Esophagus muscularis mucosa (tissue), 4 donors: ENCODE measurements at regions not wholly inside any gene's neighbourhood (a gene's known extent, or its start where the extent isn't known, plus 50 kb on each side); places are given as distances from the start of the nearest gene placed in this dataset.

Source experiments
- DNase-seq: peaks from one replicate; pipeline ENCODE4 v3.0.0-alpha.2; 2017; ENCODE audit errors: extremely low spot score
- H3K27ac ChIP-seq, 4 donors: fragments of 200-600 bp; sonication (generic); replicated peaks in 1 of 4; 1 replicate in 3 of 4; 2 replicates in 1 of 4; pipeline ENCODE4 v1.5.1; 2016 to 2019; ENCODE audit warnings: mild to moderate bottlenecking in 1 of 4
- H3K27me3 ChIP-seq, 4 donors: fragments of 200-600 bp; sonication (generic); one replicate each; pipeline versions ENCODE4 v1.5.1 to v1.6.0; 2016 to 2019
- H3K36me3 ChIP-seq, 4 donors: fragments of 200-600 bp; sonication (generic); one replicate each; pipeline ENCODE4 v1.5.1; 2016 to 2019
- H3K4me1 ChIP-seq, 4 donors: fragments of 200-600 bp; sonication (generic); one replicate each; pipeline ENCODE4 v1.5.1; 2016 to 2019
- H3K4me3 ChIP-seq, 4 donors: fragments of 200-600 bp; sonication (generic); 1 replicate in 2 of 4; 2 replicates in 2 of 4; pipeline ENCODE4 v1.5.1; 2016 to 2019; ENCODE audit warnings: mild to moderate bottlenecking in 4 of 4, moderate library complexity in 1 of 4
- H3K9me3 ChIP-seq, 4 donors: fragments of 200-600 bp; sonication (generic); 1 replicate in 3 of 4; 2 replicates in 1 of 4; pipeline ENCODE4 v1.5.1; 2016 to 2019
- EP300 ChIP-seq: sonication (generic); formaldehyde crosslinking; IDR thresholded peaks from one replicate; pipeline ENCODE4 v1.6.1; 2017; ENCODE audit warnings: antibody characterized with exemption
- POLR2A ChIP-seq: fragments of 450-650 bp; IDR thresholded peaks from one replicate; pipeline ENCODE4 v1.6.1; 2017; ENCODE audit warnings: antibody characterized with exemption, moderate library complexity, mild to moderate bottlenecking, low read depth
- POLR2AphosphoS5 ChIP-seq, 2 donors: sonication (generic); formaldehyde crosslinking; IDR thresholded peaks; one replicate each; pipeline ENCODE4 v1.6.1; 2017; ENCODE audit warnings: antibody characterized with exemption in 2 of 2
- WGBS: methylation state at CpG from one replicate; pipeline ENCODE4 v1.1.5; 2018; 5-methylcytosine and 5-hydroxymethylcytosine counted together
- intact Hi-C: fragments of 100-400 bp; cut with DNase I; formaldehyde crosslinking; loops from one replicate; pipeline ENCODE4 v1.15.1; 2023
- TF ChIP-seq, protein P1 (sequence below), 3 experiments: fragments of 200-600 bp in 2 of 3; fragments of 450-650 bp in 1 of 3; sonication (generic) in 2 of 3; IDR thresholded peaks; one replicate each; pipeline ENCODE4 v1.5.1; 2017 to 2019; ENCODE audit warnings: antibody characterized with exemption in 3 of 3, mild to moderate bottlenecking in 2 of 3, moderate library complexity in 1 of 3

DNA sequence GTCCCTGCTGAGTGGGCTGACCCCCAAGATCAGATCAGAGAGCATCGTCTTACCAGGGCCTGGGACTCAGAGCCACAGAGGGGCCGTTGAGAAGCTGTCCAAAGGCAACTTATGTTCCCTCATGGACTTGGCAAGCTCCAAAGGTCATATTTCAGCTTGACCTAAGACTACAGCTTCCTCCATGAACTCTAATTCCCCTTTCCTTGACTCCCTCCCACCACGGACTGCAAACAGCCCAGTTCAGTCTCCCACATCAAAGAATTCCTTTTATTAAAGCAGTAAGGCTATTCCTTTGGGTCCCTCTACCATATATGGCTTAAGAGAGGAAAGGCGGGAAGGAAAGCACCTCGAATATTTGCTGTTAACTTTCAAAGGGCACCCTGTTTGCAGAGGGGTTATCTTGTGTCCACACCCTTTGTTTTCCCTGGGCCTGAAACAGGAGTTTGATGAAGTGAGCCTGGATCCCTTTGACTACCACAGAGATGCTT, 146.1 kb upstream of the THBS1 start:
- peaks cover 45 to 75% (median 69%) of the 10 kb centered on the region in 4 donors for H3K4me1 ChIP-seq
- no peak for TF ChIP-seq EP300
- no peak for TF ChIP-seq POLR2AphosphoS5 (IDR thresholded peaks at IDR 0.05)
- TF ChIP-seq POLR2A = no peak
- TF ChIP-seq, protein P1, sequence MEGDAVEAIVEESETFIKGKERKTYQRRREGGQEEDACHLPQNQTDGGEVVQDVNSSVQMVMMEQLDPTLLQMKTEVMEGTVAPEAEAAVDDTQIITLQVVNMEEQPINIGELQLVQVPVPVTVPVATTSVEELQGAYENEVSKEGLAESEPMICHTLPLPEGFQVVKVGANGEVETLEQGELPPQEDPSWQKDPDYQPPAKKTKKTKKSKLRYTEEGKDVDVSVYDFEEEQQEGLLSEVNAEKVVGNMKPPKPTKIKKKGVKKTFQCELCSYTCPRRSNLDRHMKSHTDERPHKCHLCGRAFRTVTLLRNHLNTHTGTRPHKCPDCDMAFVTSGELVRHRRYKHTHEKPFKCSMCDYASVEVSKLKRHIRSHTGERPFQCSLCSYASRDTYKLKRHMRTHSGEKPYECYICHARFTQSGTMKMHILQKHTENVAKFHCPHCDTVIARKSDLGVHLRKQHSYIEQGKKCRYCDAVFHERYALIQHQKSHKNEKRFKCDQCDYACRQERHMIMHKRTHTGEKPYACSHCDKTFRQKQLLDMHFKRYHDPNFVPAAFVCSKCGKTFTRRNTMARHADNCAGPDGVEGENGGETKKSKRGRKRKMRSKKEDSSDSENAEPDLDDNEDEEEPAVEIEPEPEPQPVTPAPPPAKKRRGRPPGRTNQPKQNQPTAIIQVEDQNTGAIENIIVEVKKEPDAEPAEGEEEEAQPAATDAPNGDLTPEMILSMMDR (IDR thresholded peaks at IDR 0.05) = no peak
- peak overlapping the region; percentile 64 to 81 (median 76) for H3K27ac ChIP-seq
- H3K9me3 ChIP-seq = no peaks in the 10 kb centered on the region
- DNase-seq = peak; percentile 72
- H3K36me3 ChIP-seq = no peaks in the 10 kb centered on the region
- intact Hi-C loops = no loop called here
- WGBS = 60% methylated on average over 5 of the region's 5 CpGs
- no peak overlapping the region for H3K4me3 ChIP-seq
- no peaks in the 10 kb centered on the region for H3K27me3 ChIP-seq

DNA sequence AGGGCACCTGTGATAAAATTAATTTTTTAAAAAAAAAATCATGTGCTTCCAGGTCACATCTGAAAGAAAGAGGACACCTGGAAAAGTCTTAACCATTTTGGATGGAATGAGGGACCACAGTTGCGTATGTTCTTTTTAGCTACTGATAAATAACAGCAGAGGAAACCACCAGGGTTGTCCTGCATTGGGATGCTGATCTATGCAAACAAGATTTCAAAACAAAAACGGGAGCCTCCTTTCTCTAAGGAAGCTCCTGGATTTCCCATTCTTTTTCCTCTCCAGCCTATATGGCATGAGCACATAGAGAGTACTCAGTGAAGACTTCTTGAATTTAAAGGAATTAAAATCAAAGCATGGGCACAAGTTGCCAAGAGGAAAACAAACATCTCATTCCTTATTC, 145.6 kb upstream of the THBS1 start:
- no peaks in the 10 kb centered on the region for H3K9me3 ChIP-seq
- DNase-seq = no peak
- H3K27me3 ChIP-seq = no peaks in the 10 kb centered on the region
- intact Hi-C loops = no loop called here
- H3K36me3 ChIP-seq = no peaks in the 10 kb centered on the region
- H3K4me3 ChIP-seq = no peak overlapping the region
- WGBS = 76% methylated on average over 2 of the region's 2 CpGs
- peak overlapping the region; percentile 21 to 81 (median 76) for H3K27ac ChIP-seq
- TF ChIP-seq, protein P1 (IDR thresholded peaks at IDR 0.05) = no peak
- peaks cover 41 to 71% (median 64%) of the 10 kb centered on the region in 4 donors for H3K4me1 ChIP-seq

DNA sequence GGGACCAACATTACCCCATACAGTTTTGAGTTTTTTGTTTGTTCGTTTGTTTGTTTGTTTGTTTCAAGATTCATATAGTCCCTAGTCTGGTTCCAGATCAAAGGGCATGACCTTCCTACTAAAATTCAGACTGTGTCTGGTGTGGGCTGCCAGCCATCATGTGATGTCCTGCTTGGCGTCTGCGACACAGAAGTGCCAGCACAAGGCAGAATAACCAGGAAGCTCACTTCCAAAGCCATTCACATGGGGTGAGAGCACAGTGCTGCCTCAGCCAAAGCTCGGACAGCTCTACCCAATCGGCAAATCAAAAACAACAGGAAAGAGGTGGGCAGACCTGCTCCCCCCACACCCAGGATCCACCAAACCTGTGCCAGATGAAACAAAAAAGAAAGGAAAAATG, 142.6 kb upstream of the THBS1 start:
- intact Hi-C loops = no loop called here
- no peak for TF ChIP-seq POLR2A
- TF ChIP-seq POLR2AphosphoS5 (IDR thresholded peaks at IDR 0.05) = peak; percentile 22 to 25
- no peak for TF ChIP-seq EP300
- no peaks in the 10 kb centered on the region for H3K36me3 ChIP-seq
- peak overlapping the region in 1 of 4 donors; percentile 14 for H3K27ac ChIP-seq
- no peaks in the 10 kb centered on the region for H3K27me3 ChIP-seq
- 43% methylated on average over 5 of the region's 5 CpGs for WGBS
- H3K4me3 ChIP-seq = no peak overlapping the region
- no peaks in the 10 kb centered on the region for H3K9me3 ChIP-seq
- no peak for DNase-seq
- H3K4me1 ChIP-seq = peaks cover 28 to 41% (median 37%) of the 10 kb centered on the region in 4 donors

DNA sequence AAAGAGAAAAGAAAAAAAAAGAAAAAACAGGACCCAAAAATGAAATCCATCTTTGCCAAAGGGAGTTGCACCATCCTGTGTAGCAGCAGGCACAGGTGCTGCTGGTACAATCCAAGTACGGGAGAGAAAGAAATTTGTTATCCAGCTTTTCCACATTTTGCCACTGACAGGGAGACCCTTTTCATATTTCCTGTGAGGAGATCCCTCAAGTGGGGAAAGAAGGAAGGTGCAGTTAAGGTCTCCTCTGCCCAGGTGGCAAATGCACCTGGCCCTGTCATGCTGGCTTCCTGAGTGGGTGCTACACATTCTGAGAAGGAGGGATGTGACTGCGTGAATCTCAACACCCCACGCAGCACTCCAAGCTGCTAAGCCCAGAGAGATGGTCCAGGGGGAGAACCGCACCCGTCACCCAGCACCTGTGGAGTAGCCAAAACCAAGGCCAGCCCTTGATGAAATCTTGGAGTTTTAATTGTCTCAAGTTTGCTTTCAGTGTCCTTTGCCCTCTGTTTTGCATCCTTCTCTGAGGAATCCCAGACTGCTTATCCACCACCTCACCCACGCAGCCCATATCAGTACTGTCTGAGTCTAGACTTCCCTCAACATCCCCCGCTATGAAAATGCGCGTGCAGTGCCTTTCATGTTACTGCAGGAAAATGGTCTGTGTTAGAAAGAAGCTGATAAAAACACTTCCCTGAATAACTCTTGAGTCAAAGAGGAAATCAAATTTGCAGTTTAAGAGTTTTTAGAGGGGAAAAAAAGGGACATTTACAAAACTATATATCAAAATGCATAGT, 141.9 kb upstream of the THBS1 start:
- H3K9me3 ChIP-seq = no peaks in the 10 kb centered on the region
- H3K27ac ChIP-seq = no peak overlapping the region
- WGBS = 97% methylated on average over 9 of the region's 9 CpGs
- H3K4me1 ChIP-seq = peaks cover 21 to 34% (median 29%) of the 10 kb centered on the region in 4 donors
- no peak overlapping the region for H3K4me3 ChIP-seq
- no peaks in the 10 kb centered on the region for H3K27me3 ChIP-seq
- TF ChIP-seq POLR2AphosphoS5 (IDR thresholded peaks at IDR 0.05) = no peak
- TF ChIP-seq, protein P1 (IDR thresholded peaks at IDR 0.05) = no peak
- TF ChIP-seq POLR2A = no peak
- TF ChIP-seq EP300 = no peak
- H3K36me3 ChIP-seq = no peaks in the 10 kb centered on the region
- no peak for DNase-seq
- intact Hi-C loops = no loop called here

DNA sequence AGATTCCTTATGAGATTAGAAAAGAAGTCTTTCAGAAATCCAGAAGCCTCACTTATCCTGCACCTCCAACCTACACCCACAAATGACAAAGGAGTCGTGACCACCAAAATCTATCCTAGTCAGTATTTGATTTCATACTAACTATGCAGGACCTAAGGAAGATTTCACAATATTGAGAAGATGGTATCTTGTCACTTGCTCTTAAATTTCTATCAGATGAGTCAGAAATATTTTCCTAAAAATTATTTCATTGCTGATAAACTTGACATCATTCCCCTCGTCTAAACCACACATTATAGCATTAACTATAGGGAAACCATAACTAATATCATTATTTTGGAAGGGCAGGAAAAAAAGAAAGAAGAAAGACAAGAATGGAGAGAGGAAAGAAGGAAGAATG, 138.0 kb upstream of the THBS1 start:
- H3K9me3 ChIP-seq = no peaks in the 10 kb centered on the region
- DNase-seq = no peak
- H3K4me3 ChIP-seq = no peak overlapping the region
- no peak overlapping the region for H3K27ac ChIP-seq
- H3K36me3 ChIP-seq = no peaks in the 10 kb centered on the region
- WGBS = 88% methylated on average over 2 of the region's 2 CpGs
- no peaks in the 10 kb centered on the region for H3K27me3 ChIP-seq
- TF ChIP-seq POLR2AphosphoS5 (IDR thresholded peaks at IDR 0.05) = no peak
- TF ChIP-seq, protein P1 (IDR thresholded peaks at IDR 0.05) = no peak
- no peak for TF ChIP-seq EP300
- TF ChIP-seq POLR2A = no peak
- intact Hi-C loops = no loop called here
- peaks cover 0 to 16% (median 11%) of the 10 kb centered on the region in 4 donors for H3K4me1 ChIP-seq
